ENCODE measurements at regions not wholly inside any gene's neighbourhood (a gene's known extent, or its start where the extent isn't known, plus 50 kb on each side); places are given as distances from the start of the nearest gene placed in this dataset.

DNA sequence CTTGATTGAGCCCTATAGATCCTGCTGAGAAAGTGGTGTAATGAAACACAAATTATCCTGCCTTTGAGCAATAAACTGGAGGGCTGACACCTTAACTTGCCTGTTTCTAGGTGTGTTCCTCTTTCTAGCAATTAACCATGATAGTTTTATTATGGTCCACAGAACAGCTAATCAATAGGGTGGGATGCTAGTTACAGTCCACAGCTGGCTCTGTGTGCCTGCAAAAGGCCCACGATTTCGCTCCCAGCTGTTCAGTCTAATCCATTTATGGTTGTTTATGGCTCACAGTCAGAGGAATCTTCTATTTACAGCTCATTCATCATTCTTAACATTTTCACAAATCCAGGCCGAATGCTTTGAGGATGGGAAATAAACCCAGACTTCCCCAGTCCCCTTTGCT is 674.9 kb downstream of the SMARCA1 start:
- no peak for DNase-seq (ENCODE audit: low read depth)
- no peak overlapping the region for H3K4me3 ChIP-seq (ENCODE audit: low read depth, low read length)
- TF ChIP-seq, protein P1, sequence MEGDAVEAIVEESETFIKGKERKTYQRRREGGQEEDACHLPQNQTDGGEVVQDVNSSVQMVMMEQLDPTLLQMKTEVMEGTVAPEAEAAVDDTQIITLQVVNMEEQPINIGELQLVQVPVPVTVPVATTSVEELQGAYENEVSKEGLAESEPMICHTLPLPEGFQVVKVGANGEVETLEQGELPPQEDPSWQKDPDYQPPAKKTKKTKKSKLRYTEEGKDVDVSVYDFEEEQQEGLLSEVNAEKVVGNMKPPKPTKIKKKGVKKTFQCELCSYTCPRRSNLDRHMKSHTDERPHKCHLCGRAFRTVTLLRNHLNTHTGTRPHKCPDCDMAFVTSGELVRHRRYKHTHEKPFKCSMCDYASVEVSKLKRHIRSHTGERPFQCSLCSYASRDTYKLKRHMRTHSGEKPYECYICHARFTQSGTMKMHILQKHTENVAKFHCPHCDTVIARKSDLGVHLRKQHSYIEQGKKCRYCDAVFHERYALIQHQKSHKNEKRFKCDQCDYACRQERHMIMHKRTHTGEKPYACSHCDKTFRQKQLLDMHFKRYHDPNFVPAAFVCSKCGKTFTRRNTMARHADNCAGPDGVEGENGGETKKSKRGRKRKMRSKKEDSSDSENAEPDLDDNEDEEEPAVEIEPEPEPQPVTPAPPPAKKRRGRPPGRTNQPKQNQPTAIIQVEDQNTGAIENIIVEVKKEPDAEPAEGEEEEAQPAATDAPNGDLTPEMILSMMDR (IDR thresholded peaks at IDR 0.05; ENCODE audit: insufficient read depth, low read depth, low read length) = no peak

DNA sequence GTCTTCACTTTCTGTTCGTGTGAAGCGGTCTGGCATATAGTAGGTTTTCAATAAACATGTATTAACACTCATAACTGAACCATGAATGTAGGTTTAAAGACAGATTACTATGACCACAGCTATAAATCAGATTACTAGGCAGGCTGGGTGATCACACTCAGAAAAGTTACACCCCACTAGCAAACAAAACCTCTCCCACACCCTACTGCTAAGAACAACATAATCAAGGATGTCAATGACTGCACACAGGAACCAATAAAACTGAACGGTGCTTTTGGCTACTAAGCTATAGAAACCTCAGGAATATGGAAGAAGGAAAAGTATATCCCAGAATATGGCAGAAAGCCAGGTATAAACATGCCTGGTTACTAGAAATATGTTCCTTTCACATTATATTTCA is 676.9 kb downstream of the SMARCA1 start:
- TF ChIP-seq, protein P1 (IDR thresholded peaks at IDR 0.05; ENCODE audit: insufficient read depth, low read depth, low read length) = no peak
- no peak overlapping the region for H3K4me3 ChIP-seq (ENCODE audit: low read depth, low read length)
- no peak for DNase-seq (ENCODE audit: low read depth)

DNA sequence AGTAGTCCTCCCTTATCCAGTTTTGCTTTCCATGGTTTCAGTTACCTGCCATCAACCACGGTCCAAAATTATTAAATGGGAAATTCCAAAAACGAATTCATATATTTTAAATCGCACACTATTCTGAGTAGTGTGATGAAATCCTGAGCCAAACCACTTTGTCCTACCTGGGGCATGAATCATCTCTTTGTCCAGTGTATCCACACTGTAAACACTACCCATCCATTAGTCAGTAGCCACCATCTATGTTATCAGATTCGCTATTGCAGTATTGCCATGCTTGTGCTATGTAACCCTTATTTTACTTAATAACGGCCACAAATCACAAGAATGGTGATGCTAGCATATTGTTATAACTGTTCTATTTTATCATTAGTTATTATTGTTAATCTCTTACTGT is 704.6 kb downstream of the SMARCA1 start:
- no peak for DNase-seq (ENCODE audit: low read depth)
- no peak overlapping the region for H3K4me3 ChIP-seq (ENCODE audit: low read depth, low read length)
- TF ChIP-seq, protein P1 (IDR thresholded peaks at IDR 0.05; ENCODE audit: insufficient read depth, low read depth, low read length) = no peak

DNA sequence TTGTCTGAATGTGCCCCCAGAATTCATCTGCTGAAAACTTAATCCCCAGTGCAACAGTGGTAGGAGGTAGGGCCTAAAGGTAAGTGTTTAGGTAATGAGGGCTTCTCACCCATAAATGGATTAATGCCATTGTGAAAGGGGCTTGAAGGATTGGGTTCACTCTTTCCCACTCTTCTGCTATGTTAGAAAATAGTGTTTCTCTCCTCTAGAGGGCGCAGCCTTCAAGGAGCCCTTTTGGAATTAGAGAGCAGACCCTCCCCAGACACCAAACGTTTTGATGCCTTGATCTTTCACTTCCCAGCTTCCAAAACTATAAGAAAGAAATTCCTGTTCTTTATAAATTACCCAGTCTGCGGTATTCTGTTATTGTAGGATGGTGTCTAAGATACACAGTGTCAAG is 706.4 kb downstream of the SMARCA1 start:
- TF ChIP-seq, protein P1 (IDR thresholded peaks at IDR 0.05; ENCODE audit: insufficient read depth, low read depth, low read length) = peak; percentile 11
- no peak for DNase-seq (ENCODE audit: low read depth)
- no peak overlapping the region for H3K4me3 ChIP-seq (ENCODE audit: low read depth, low read length)

DNA sequence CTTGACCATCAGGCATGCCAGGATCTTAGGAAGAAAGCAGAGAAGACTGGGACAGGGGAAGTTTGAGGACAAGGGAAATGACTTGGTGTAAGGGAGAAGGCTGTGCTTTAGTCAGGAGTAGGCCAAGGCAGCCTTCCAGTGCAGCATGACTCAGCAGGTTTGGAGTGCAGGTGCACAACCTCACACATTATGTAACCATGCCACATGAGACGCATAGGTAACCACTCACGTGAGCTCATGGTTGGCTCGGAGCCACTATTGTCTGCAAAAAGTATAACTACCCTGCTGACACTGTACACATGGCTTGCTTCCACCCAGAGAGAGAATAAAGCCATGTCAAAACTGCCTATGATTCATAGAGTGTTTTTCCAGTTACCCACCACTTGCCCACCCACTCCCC is 715.9 kb downstream of the SMARCA1 start:
- no peak for DNase-seq (ENCODE audit: low read depth)
- no peak overlapping the region for H3K4me3 ChIP-seq (ENCODE audit: low read depth, low read length)
- TF ChIP-seq, protein P1 (IDR thresholded peaks at IDR 0.05; ENCODE audit: insufficient read depth, low read depth, low read length) = no peak

DNA sequence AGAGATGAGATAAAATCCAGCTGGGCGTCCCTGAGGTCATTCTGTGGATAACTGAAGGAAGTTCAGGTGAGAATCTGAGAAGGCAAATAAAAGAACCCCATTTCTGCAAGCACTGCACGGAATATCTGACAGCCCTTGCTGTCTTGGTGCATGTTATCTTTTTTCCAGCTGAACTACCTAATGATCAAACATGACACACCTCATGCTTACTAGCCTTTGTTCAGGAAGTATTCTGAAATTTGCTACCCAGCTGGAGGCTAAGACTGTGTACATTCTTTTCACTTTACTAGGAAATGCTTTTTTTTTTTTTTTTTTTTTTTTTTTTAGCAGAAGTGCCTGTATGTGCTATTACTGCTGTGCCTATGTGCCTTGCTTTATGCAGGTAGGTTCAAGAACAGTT is 718.1 kb downstream of the SMARCA1 start:
- no peak overlapping the region for H3K4me3 ChIP-seq (ENCODE audit: low read depth, low read length)
- TF ChIP-seq, protein P1 (IDR thresholded peaks at IDR 0.05; ENCODE audit: insufficient read depth, low read depth, low read length) = no peak
- DNase-seq (ENCODE audit: low read depth) = no peak

DNA sequence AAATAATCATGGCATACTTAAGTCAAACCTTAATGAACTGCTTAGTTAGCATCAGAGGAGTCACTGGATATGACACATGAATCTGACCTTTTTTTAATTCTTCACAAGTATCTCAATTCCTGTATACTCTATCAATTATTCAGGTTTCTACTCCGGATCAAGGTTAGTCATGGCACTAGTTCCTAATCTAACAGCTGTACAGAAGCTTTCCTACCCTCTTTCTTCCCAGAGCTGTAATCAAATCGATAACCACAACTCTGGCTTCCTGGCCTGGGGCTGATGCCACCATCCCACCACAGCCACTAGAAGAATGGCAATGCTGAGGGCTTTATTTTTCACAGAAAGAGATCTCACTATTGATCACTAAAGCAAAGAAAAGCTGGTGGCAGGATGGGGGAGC is 718.5 kb downstream of the SMARCA1 start:
- TF ChIP-seq, protein P1 (IDR thresholded peaks at IDR 0.05; ENCODE audit: insufficient read depth, low read depth, low read length) = no peak
- DNase-seq (ENCODE audit: low read depth) = no peak
- no peak overlapping the region for H3K4me3 ChIP-seq (ENCODE audit: low read depth, low read length)

Data from fibroblast of villous mesenchyme (primary cell).